ENCODE measurements at regions not wholly inside any gene's neighbourhood (a gene's known extent, or its start where the extent isn't known, plus 50 kb on each side); places are given as distances from the start of the nearest gene placed in this dataset.
A peak's percentile ranks its signal among the peaks of the same experiment; 100 is the strongest.

GRCh38 chr3:174440741-174441587 is 418.2 kb upstream of the NAALADL2 start:
- no peaks in the 10 kb centered on the region for H3K9me3 ChIP-seq (ENCODE audit: control insufficient read depth, low read depth, low read length)

GRCh38 chr3:174441588-174442301 is 417.4 kb upstream of the NAALADL2 start:
- H3K36me3 ChIP-seq (ENCODE audit: control insufficient read depth in 2 of 2, extremely low read depth in 1 of 2, insufficient read depth in 2 of 2, low read length in 2 of 2), result no peaks in the 10 kb centered on the region
- H3K9ac ChIP-seq (ENCODE audit: control insufficient read depth, extremely low read depth, insufficient read depth, low read length), result peak overlapping the region; percentile 86
- peak overlapping the region; percentile 76 for H3K27ac ChIP-seq (ENCODE audit: control insufficient read depth, insufficient read depth, low read length)
- dilution Hi-C loops (cut with MboI; ENCODE audit: extremely low pct_ligation_motif_present, low sequenced_read_pairs), result no loop called here
- DNase-seq (ENCODE audit: low read depth, low spot score), result no peak
- peak overlapping the region; percentile 96 for H2AFZ ChIP-seq (ENCODE audit: control insufficient read depth, low read length)
- no peaks in the 10 kb centered on the region for H3K27me3 ChIP-seq (ENCODE audit: control insufficient read depth, extremely low read depth, insufficient read depth, low read length)
- peak overlapping the region; percentile 97 for H3K4me2 ChIP-seq (ENCODE audit: control insufficient read depth, extremely low read depth, insufficient read depth, low read depth, low read length)
- H3K4me3 ChIP-seq (ENCODE audit: control insufficient read depth in 2 of 3, extremely low read depth in 1 of 3, insufficient read depth in 2 of 3, low read depth in 1 of 3, low read length in 3 of 3), result peak overlapping the region; percentile 73 to 94 (median 91)
- peak; percentile 13 for FAIRE-seq
- H4K20me1 ChIP-seq (ENCODE audit: control insufficient read depth, extremely low read depth, insufficient read depth, low read length), result no peaks in the 10 kb centered on the region
- no peak for TF ChIP-seq CTCF (optimal IDR thresholded peaks at IDR 0.05 in 1 of 3, IDR thresholded peaks at IDR 0.05 in 1 of 3, conservative IDR thresholded peaks at IDR 0.05 in 1 of 3; ENCODE audit: extremely low read depth in 1 of 3, insufficient read depth in 2 of 3, low read length in 3 of 3)
- TF ChIP-seq EZH2 (IDR thresholded peaks at IDR 0.05; ENCODE audit: low read length), result no peak
- no peaks in the 10 kb centered on the region for H3K79me2 ChIP-seq (ENCODE audit: control insufficient read depth, insufficient read depth, low read length)
- H3K9me1 ChIP-seq (ENCODE audit: control insufficient read depth, extremely low read depth, insufficient read depth, low read length), result no peaks in the 10 kb centered on the region
- no peaks in the 10 kb centered on the region for H3K9me3 ChIP-seq (ENCODE audit: control insufficient read depth, low read depth, low read length)
- H3K4me1 ChIP-seq (ENCODE audit: control insufficient read depth, extremely low read depth, insufficient read depth, low read length), result peaks cover 23% of the 10 kb centered on the region

More at GRCh38 chr3:174440741-174441587, 418.2 kb upstream of the NAALADL2 start:
- H3K36me3 ChIP-seq (ENCODE audit: control insufficient read depth in 2 of 2, extremely low read depth in 1 of 2, insufficient read depth in 2 of 2, low read length in 2 of 2), result no peaks in the 10 kb centered on the region
- H3K27ac ChIP-seq (ENCODE audit: control insufficient read depth, insufficient read depth, low read length), result peak overlapping the region; percentile 76
- H3K4me3 ChIP-seq (ENCODE audit: control insufficient read depth in 2 of 3, extremely low read depth in 1 of 3, insufficient read depth in 2 of 3, low read depth in 1 of 3, low read length in 3 of 3), result peak overlapping the region; percentile 73 to 94 (median 91)
- H2AFZ ChIP-seq (ENCODE audit: control insufficient read depth, low read length), result peak overlapping the region; percentile 96
- dilution Hi-C loops (cut with MboI; ENCODE audit: extremely low pct_ligation_motif_present, low sequenced_read_pairs), result no loop called here
- H3K9me1 ChIP-seq (ENCODE audit: control insufficient read depth, extremely low read depth, insufficient read depth, low read length), result no peaks in the 10 kb centered on the region
- FAIRE-seq, result no peak
- no peaks in the 10 kb centered on the region for H3K27me3 ChIP-seq (ENCODE audit: control insufficient read depth, extremely low read depth, insufficient read depth, low read length)
- H3K4me2 ChIP-seq (ENCODE audit: control insufficient read depth, extremely low read depth, insufficient read depth, low read depth, low read length), result peak overlapping the region; percentile 97
- no peaks in the 10 kb centered on the region for H3K79me2 ChIP-seq (ENCODE audit: control insufficient read depth, insufficient read depth, low read length)
- peak overlapping the region; percentile 86 for H3K9ac ChIP-seq (ENCODE audit: control insufficient read depth, extremely low read depth, insufficient read depth, low read length)
- no peak for DNase-seq (ENCODE audit: low read depth, low spot score)
- peaks cover 23% of the 10 kb centered on the region for H3K4me1 ChIP-seq (ENCODE audit: control insufficient read depth, extremely low read depth, insufficient read depth, low read length)
- no peaks in the 10 kb centered on the region for H4K20me1 ChIP-seq (ENCODE audit: control insufficient read depth, extremely low read depth, insufficient read depth, low read length)
- TF ChIP-seq CTCF (optimal IDR thresholded peaks at IDR 0.05 in 1 of 3, IDR thresholded peaks at IDR 0.05 in 1 of 3, conservative IDR thresholded peaks at IDR 0.05 in 1 of 3; ENCODE audit: extremely low read depth in 1 of 3, insufficient read depth in 2 of 3, low read length in 3 of 3) (peak in 1 of 3 experiments; percentile 18), EZH2 (IDR thresholded peaks at IDR 0.05; ENCODE audit: low read length) (no peak)

Data from keratinocyte (primary cell).